HUES48 (cell line): ENCODE measurements at regions not wholly inside any gene's neighbourhood (a gene's known extent, or its start where the extent isn't known, plus 50 kb on each side); places are given as distances from the start of the nearest gene placed in this dataset.

Experiments used
- H3K27ac ChIP-seq: one replicate; pipeline ENCODE4 v1.7.0; 2013; ENCODE audit warnings: low read depth, low read length, inconsistent platforms
- H3K27me3 ChIP-seq: 2 replicates; pipeline ENCODE4 v1.6.1; 2013; ENCODE audit warnings: mild to moderate bottlenecking, low read length; ENCODE audit not compliant: control insufficient read depth, insufficient read depth
- H3K36me3 ChIP-seq: 2 replicates; pipeline ENCODE4 v1.6.1; 2013; ENCODE audit warnings: low read length; ENCODE audit not compliant: control insufficient read depth, insufficient read depth
- H3K4me1 ChIP-seq: 2 replicates; pipeline ENCODE4 v1.6.1; 2013; ENCODE audit warnings: mild to moderate bottlenecking, low read length; ENCODE audit not compliant: control insufficient read depth, insufficient read depth
- H3K4me3 ChIP-seq: 2 replicates; pipeline ENCODE4 v1.5.1; 2013; ENCODE audit warnings: mild to moderate bottlenecking, low read depth, low read length
- H3K9ac ChIP-seq: 2 replicates; pipeline ENCODE4 v1.6.1; 2013; ENCODE audit warnings: mild to moderate bottlenecking, low read depth, low read length, moderate library complexity
- H3K9me3 ChIP-seq: 2 replicates; pipeline ENCODE4 v1.6.1; 2013; ENCODE audit warnings: low read length; ENCODE audit not compliant: control insufficient read depth, insufficient read depth

DNA sequence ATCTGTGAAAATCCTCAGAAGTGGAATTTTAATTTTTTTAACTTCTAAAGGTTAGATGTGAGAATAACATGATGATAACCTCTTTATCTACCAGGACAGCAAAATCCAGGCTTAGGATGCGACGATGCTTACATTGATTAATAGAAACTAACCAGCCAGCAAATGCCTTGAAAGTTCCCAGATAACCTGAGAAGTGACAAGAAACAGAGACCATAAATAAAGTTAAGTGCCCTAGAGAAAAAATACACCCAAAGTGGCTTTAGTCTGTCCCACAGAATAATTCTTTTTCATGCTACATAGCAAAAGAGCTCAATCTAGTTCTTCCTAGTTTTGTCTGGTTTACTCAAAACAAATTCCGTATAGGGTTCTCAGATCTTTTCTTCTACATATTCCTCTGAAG lies 262.7 kb downstream of the WDR11 start:
- H3K4me3 ChIP-seq: no peak overlapping the region
- no peaks in the 10 kb centered on the region for H3K9me3 ChIP-seq
- H3K27me3 ChIP-seq: no peaks in the 10 kb centered on the region
- no peaks in the 10 kb centered on the region for H3K36me3 ChIP-seq
- H3K4me1 ChIP-seq: peaks cover 8% of the 10 kb centered on the region; the same call in 1 of the 2 replicates
- no peak overlapping the region for H3K27ac ChIP-seq
- no peak overlapping the region for H3K9ac ChIP-seq

DNA sequence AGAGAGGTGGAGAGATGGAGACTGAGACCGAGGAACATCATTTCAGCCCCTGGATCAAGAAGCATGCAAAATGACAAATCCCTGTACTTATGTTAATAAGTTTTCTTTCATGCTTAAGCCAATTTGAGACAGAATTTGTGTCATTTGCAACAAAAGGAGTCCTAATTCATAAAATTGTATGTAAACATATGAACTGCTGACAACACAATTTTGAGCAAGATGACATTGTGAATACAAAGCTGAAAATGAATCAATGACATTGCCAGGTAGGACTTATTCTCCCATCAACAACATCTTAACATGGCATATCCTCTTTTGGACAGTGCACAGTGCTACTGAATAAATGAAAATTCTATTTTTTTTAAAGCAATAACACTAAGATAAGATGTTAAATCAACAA lies 264.0 kb downstream of the WDR11 start:
- peaks cover 8% of the 10 kb centered on the region; the same call in 1 of the 2 replicates for H3K4me1 ChIP-seq
- H3K4me3 ChIP-seq: no peak overlapping the region
- H3K9ac ChIP-seq: no peak overlapping the region
- no peaks in the 10 kb centered on the region for H3K9me3 ChIP-seq
- H3K27me3 ChIP-seq: no peaks in the 10 kb centered on the region
- no peaks in the 10 kb centered on the region for H3K36me3 ChIP-seq
- no peak overlapping the region for H3K27ac ChIP-seq

DNA sequence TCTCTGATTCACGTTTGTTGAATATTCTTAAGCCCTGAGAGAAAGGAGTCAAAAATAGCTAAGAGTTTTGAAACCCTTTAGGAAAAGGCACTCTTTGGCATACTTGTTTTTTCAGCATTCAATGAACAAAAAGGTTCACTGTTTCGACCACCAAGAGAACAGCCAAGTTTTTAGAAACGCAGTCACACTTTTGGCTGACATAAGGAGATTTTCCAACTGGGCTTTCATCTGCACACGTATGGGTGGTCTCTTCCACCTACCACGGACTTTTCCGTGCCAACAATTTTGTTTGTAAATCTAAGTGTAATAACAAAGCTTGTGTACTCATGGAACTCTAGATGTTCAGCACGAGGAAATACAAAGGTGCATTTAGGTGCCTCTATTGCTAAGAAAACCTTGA lies 270.3 kb downstream of the WDR11 start:
- H3K9me3 ChIP-seq: no peaks in the 10 kb centered on the region

DNA sequence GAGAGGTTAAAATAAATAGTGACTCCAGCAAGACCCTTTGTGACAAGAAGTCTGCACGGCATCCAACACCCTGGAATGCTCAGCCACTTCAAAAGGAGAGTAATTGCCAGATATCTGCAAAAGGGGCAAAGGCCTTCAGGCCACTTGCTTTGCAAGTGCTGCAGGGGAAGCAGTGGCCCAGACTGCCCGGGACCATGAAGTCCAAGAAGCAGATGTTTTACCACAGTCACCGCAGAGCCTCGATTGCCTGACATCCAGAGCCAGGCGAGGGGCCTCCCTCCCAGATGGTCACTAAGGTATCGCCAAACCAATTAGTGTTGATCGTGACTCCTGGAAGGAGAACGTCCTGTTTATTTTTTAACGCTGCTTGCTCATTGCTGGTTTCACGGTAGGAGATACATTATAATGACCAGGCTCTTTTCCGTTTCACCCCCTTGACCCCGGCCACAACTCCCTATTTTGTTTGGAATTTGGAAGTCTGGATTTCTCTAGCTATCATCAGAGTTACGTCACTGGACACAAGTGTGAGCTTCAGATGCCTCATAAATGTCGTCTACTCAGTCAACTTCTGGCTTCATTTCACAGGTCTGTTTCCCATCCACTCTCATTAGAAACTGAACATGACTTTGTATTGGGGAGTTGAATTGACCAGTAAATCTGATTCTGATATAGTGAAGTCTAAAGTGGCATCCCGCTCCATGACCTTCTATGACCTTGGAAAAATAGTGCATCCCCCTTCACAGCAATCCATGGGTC lies 276.2 kb downstream of the WDR11 start:
- no peak overlapping the region for H3K4me3 ChIP-seq
- H3K36me3 ChIP-seq: no peaks in the 10 kb centered on the region
- no peaks in the 10 kb centered on the region for H3K27me3 ChIP-seq
- no peak overlapping the region for H3K27ac ChIP-seq
- H3K9ac ChIP-seq: no peak overlapping the region
- H3K9me3 ChIP-seq: no peaks in the 10 kb centered on the region
- no peaks in the 10 kb centered on the region for H3K4me1 ChIP-seq

More for the DNA sequence above, 270.3 kb downstream of the WDR11 start:
- Histone ChIP-seq H3K4me3 (no peak overlapping the region), H3K36me3 (no peaks in the 10 kb centered on the region), H3K27ac (no peak overlapping the region), H3K27me3 (no peaks in the 10 kb centered on the region), H3K4me1 (no peaks in the 10 kb centered on the region), H3K9ac (no peak overlapping the region)

GRCh38 chr10:121128164-121128563 lies 277.0 kb downstream of the WDR11 start:
- no peaks in the 10 kb centered on the region for H3K9me3 ChIP-seq
- H3K9ac ChIP-seq: no peak overlapping the region
- H3K27me3 ChIP-seq: no peaks in the 10 kb centered on the region
- no peak overlapping the region for H3K27ac ChIP-seq
- H3K4me3 ChIP-seq: no peak overlapping the region
- no peaks in the 10 kb centered on the region for H3K36me3 ChIP-seq
- no peaks in the 10 kb centered on the region for H3K4me1 ChIP-seq

DNA sequence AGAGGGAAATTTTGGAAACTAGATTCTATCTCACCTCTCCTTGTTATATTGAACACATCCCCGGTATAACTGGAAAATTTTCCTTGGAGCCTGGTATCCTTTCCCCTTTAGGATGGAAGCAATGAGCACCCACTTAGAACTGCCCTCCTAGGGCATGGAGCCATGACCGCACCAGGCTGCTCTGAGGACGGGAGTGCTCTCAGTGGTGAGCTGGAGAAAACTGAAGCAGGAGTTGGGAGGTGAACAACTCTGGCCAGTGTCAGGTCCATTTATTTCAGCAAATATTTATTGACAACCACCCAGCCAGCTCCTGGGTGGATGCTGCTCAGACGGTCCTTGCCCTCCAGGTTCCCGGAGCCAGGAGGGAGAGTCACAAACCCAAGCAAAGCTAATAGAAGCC lies 278.1 kb downstream of the WDR11 start:
- Histone ChIP-seq H3K4me3 (no peak overlapping the region), H3K9me3 (no peaks in the 10 kb centered on the region), H3K27ac (no peak overlapping the region), H3K9ac (no peak overlapping the region), H3K27me3 (no peaks in the 10 kb centered on the region), H3K4me1 (no peaks in the 10 kb centered on the region), H3K36me3 (no peaks in the 10 kb centered on the region)

DNA sequence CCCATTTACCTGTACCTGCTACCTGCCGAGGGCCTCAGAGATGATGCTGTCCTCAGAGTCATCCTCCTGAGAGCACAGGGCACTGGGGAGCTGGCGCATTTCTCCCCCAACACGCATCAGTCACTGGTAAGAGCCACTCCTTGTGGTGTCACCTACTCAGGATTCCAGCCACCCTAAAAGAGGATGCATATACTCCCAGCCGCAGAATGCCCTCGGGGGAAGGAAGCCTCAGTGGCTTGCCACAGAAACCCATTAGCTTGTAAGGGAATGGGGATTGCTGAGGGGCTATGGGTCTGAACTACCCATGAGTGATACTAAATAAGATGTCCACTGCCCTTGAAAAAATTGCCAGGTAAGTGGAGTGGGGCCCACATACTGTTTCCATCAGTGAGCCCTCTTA lies 279.2 kb downstream of the WDR11 start:
- Histone ChIP-seq H3K27ac (no peak overlapping the region), H3K9ac (no peak overlapping the region), H3K27me3 (no peaks in the 10 kb centered on the region), H3K4me1 (no peaks in the 10 kb centered on the region), H3K9me3 (no peaks in the 10 kb centered on the region), H3K36me3 (no peaks in the 10 kb centered on the region), H3K4me3 (no peak overlapping the region)

- H3K4me1 ChIP-seq: no peaks in the 10 kb centered on the region
- H3K9me3 ChIP-seq: no peaks in the 10 kb centered on the region
- H3K36me3 ChIP-seq: no peaks in the 10 kb centered on the region
- H3K27me3 ChIP-seq: no peaks in the 10 kb centered on the region
- no peak overlapping the region for H3K9ac ChIP-seq
- H3K4me3 ChIP-seq: no peak overlapping the region
- H3K27ac ChIP-seq: no peak overlapping the region
These were observed 279.9 kb downstream of the WDR11 start for GRCh38 chr10:121131014-121131413.

- Histone ChIP-seq H3K9ac (no peak overlapping the region), H3K27ac (no peak overlapping the region), H3K4me3 (no peak overlapping the region), H3K36me3 (no peaks in the 10 kb centered on the region), H3K4me1 (no peaks in the 10 kb centered on the region), H3K27me3 (no peaks in the 10 kb centered on the region), H3K9me3 (no peaks in the 10 kb centered on the region)
These were observed 280.5 kb downstream of the WDR11 start for GRCh38 chr10:121131426-121132265.

- no peaks in the 10 kb centered on the region for H3K27me3 ChIP-seq
- H3K9me3 ChIP-seq: no peaks in the 10 kb centered on the region
- no peaks in the 10 kb centered on the region for H3K4me1 ChIP-seq
- no peak overlapping the region for H3K9ac ChIP-seq
- H3K4me3 ChIP-seq: no peak overlapping the region
- H3K36me3 ChIP-seq: no peaks in the 10 kb centered on the region
- H3K27ac ChIP-seq: no peak overlapping the region
These were observed 281.1 kb downstream of the WDR11 start for GRCh38 chr10:121132273-121132672.

DNA sequence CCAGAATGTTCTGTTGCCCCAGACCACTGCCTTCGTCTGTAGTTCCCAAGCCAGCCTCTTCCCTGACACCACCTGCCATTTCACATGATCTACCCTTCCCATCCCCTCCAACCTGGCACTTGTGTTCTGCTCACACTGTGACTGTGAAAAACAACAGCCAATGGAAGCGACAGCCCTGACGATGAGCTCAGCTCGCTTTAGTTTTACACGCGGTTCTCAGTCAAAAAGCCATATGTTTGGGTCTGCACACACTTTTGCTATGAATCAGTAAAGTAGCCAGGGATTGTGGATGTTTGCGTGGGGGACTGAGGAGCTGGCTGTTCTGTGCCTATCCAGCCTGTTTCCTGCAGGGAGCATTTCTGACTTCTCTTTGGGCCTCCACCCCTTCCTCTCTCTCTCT lies 282.7 kb downstream of the WDR11 start:
- no peak overlapping the region for H3K4me3 ChIP-seq
- no peak overlapping the region for H3K9ac ChIP-seq
- H3K4me1 ChIP-seq: peaks cover 5% of the 10 kb centered on the region
- H3K27ac ChIP-seq: no peak overlapping the region
- H3K36me3 ChIP-seq: no peaks in the 10 kb centered on the region
- no peaks in the 10 kb centered on the region for H3K27me3 ChIP-seq
- H3K9me3 ChIP-seq: no peaks in the 10 kb centered on the region
